CD4-positive, alpha-beta T cell treated with Interleukin-6 for 4 hours (primary cell): ENCODE measurements at regions not wholly inside any gene's neighbourhood (a gene's known extent, or its start where the extent isn't known, plus 50 kb on each side); places are given as distances from the start of the nearest gene placed in this dataset.
A peak's percentile ranks its signal among the peaks of the same experiment; 100 is the strongest.

ENCODE experiments used
- DNase-seq: peaks from one replicate; pipeline ENCODE4 v3.0.0-alpha.2; 2020; ENCODE audit warnings: mixed read lengths

DNA sequence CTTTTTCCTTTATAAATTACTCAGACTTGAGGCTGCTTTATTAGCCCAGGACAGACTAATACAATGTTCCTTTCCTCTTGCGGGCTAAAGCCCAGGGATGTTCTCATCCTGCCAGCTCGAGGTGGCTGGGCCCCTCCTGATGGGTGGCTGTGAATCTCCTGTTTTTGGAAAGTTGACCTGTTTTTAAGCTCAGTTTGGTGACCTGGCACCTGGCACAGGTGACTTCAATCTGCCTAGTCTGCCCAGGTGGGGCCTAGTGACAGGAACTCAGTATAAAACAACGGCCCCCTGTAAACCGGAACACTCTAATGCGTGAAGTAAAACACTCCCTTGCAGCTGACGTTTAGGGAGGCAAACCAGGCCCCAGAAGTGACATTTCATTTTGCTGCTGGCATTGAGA lies 92.7 kb upstream of the SNTG2 start:
- DNase-seq = no peak

DNA sequence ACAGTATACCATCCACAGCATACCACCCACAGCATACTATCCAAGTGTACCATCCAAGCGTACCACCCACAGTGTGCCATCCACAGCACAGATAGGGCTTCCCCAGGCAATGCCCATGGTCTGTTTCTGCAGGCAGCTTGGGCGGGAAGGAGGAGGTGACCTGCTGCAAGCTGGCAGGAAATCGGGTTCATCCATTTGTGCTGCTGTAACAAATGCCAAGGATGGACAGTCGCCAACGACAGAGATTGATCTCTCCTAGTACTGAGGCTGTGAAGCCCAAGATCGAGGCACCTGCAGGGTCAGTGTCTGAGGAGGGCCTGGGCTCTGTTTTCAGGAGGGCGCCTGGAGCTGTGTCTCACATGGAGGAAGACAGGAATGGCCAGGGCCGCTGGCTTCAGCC lies 93.6 kb upstream of the SNTG2 start:
- no peak for DNase-seq

DNA sequence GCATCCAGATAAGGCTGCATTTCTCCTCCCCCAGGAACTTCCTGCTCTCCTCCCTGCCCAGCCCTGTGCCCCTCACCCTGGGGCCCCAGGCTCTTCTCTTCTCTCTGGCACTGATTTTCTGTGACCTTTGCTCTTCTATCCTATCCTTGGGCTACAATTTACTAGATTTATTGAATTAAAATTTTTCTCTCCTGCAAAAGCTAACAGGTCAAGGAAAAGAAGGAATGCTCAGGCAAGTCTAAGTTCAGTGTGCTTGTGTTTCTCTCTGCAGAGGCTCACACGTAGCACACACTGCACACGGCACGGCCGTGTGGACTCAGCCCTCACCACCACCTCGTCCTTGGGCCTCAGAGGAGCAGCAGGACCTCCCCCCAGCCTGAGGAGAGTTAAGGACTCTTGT lies 94.2 kb upstream of the SNTG2 start:
- no peak for DNase-seq

DNA sequence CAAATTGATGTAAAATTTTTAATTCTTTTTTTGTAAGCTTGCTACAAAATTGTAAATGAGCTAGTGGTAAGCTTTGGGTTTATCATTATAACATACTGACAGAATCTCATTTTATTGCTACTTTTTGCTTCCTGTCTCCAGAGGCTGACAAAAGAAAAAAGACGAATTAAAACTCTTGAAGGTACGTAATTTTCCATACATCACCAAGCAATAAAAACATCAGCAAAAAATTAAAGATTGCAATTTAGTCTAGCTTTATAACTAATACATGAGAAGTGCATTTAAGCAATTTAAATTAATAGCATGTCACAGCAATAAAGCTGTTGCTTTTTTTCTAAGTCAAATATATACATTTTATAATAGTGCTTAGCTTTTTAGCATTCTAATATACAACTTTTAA lies 94.6 kb upstream of the SNTG2 start:
- no peak for DNase-seq

DNA sequence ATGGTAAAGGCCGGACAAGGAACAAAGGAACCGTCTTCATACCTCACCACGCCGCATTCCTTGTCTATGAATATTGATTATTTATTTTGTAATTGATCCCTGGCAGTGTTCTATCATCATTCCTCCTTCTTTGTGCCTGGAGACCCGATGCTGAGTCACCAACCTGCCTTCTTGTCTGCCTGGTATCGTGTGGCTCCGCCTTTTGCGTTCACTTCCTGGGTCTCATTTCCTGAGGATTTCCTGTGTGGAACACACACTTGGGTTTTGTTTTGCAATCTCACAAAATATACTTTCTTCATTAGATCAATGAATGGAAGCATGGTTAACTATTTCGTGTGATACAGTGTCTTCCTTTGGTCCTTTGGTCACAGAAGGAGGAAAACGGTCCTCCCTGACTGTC lies 95.5 kb upstream of the SNTG2 start:
- DNase-seq = peak; percentile 31

DNA sequence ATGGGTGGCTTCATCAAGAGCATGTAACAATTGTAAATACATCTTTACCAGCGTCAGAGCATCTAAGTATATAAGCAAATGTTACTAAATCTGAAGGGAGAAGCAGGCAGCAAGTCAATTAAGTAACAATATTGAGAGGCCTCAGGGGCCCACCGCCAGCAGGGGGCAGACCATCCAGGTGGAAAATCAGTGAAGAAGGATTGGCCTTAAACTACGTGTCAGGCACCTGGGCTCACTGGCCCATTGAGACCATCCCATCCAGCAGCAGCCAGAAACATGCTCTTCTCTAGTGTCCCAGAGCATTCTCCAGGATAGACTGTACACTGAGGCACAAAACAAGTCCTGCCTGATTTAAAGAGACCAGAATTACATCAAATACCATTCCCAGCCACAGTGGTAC lies 96.2 kb upstream of the SNTG2 start:
- peak; percentile 54 for DNase-seq

DNA sequence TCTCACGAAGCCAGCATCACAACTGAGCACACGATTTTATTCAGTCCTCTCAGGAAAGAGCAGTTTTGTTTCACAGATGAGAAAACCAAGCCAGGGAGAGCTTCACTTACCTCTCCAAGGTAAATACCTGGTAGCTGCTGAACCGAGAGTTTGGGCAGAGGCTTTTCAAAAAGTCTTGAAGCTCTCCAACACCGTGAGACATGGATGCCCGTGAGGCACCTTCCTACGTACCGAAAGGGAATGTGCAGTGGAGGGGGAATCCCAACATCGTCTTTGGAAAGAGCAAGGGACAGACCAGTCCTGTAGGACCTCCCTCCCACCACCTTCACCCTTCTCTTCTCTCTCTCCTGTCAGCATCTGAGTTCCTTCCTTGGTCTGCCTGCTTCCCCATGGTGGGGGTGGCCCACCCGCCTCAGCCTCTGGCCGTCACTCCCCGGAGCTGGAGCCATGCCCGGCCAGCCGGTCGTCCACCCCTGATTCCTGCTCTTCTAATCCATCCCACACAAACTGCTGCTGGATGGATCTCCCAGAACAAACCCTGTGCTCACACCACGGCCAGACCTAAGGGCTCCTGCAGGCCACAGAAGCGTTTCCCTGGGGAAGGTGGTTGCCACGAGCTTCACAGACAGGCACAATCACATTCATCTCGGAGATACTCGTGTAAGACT lies 97.3 kb upstream of the SNTG2 start:
- no peak for DNase-seq

DNA sequence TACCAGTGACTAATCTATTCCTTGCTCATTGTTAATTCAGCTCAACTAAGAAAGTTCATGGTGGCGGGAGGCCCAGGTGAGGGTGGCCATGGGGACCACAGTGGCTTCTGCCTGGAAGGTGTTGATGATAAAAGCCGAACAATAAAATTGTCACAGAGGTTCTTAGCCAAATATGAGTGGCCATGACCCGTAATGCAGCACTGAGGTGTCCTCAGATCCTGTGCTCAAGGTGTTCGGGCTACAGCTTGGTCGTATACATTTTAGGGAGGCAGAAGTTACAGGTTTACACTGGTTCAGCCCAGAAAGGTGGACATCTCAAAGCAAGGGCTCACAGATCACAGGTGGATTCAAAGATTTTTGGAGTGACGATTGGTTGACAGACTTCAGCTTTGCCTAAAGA lies 98.5 kb upstream of the SNTG2 start:
- no peak for DNase-seq

DNA sequence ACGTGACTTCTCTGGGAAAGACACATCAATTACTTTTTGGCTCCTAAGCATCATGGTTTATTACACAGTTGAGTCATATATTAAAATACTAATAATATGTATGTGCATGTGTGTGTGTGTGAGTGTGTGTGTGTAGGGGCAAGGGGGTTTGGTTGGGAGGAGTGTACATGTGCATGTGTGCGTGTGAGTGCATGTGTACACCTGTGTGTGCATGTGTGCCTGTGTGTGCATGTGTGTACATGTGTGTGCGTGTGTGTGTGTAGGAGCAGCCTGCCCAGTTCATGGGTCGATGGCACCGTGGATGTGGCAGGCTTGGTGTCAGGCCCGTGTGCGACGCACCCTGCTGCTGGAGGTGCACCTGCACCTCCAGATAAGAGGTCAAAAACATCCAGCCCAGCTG lies 99.0 kb upstream of the SNTG2 start:
- no peak for DNase-seq

DNA sequence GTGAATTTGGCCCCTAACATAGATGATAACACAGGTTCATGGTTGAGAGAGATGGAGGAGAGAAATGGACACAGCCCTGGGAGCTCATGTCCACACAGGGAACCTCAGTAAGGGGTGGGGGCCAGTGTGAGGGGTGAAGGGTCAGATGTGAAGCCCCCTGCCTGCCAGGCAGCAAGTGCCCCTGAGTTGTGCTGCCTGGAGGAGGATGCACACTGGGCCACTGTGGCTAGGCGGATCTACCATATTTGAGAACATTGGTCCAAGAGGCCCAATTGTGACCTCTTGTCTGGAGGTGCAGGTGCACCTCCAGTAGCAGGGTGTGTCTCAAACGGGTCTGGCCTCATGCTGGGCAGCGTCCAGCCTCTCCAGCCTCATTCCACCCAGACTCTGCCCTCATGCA lies 99.6 kb upstream of the SNTG2 start:
- no peak for DNase-seq

DNA sequence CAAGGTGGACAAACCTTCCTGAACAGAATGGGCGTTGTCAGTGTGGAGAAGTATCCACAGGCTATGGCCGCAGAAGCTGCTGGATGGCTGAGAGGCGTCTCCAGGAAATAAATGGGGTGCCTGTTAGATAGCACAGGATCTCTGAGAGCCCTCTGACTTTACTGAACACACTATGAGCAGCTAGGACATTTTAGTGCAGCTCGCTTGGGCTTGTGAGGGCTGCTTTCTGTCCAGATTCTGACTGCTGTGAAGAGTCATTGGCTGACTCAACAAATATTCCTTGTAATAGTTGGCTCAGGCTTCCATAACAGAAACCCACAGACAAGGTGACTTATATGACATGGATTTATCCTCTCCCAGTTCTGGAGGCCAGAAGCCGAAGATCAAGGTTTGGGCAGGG lies 100.2 kb upstream of the SNTG2 start:
- DNase-seq = no peak

DNA sequence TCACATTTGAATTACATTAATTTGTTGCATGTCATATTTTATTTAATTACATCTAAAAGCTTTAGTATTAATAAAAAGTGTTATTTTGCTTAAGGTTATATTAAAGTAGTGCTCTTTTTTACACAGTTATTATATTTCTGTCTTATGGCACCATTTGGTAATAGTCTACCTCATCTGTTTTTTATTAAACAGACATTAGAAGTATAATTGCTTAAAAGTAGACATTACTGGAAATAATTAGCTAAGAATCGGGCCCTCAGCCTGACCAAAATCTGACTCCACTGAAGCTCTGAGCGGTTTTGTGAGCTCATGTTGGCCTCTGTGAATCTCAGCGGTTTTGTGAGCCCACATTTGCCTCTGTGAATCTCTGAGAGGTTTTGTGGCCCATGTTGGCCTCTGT lies 102.5 kb upstream of the SNTG2 start:
- DNase-seq = no peak

DNA sequence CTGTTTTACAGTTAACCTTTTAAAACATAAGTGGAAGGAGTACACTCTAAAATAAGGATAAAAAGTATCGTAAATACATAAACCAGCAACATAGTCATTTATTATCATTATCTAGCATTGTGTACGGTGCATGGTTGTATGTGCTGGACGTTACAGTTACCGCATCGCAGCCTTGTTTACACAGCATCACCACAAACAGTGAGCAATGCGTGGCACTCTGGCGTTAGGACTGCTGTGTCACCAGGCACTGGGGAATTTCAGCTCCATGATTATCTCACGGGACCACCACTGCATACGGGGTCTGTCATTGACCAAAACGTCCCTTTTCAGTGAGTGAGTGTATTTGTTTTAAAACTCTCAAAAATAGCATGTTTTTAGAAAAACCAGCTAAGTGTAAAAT lies 103.0 kb upstream of the SNTG2 start:
- no peak for DNase-seq

DNA sequence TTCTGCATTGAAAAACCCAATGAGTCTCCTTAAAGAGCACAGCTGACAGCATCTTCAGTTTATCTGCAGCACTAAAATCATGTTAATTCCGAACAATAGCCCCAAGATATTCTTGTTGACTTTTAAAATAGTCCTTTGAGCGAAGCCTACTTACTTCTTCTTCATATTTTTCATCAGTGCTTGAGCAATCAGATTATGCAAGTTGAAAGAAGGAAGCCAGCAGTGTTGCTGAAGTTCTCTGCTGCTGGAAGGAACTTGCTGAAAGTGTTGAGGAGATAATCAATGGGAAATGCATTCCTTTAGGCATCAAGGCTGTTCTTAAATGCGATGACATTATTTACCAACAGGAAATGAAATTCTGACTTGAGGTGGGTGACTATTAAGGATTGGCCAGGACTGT lies 105.9 kb upstream of the SNTG2 start:
- DNase-seq = no peak

DNA sequence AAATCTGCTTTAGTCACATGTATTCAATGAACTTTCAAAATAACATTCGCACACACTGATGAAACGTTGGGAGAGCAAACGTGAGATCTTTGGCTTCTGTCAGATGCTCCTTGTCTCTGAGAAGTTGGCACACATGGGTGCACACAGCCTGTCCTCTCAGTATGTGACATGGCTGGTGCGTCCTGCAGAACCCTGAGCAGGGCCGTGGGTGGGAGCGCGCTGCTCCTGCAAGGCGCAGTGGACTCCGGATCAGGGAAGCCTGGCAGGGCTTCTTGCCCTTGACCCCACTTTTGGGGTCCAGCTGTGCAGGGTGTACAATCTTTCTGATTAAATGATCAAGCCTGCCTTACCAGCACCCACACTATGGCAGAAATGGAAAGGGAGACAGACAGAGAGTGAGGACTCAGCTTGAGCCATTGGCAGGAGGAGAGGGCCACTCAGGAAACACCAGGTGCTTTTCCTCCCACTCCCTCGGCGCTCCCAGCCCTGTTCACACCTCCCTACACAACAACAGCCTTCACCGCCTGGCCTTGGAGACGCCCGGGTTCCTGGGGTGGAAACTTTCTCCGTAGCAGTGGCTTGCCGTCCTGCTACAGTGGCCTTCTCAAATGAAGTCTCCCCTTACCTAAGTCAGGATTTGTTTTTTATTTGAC lies 108.4 kb upstream of the SNTG2 start:
- DNase-seq = no peak

DNA sequence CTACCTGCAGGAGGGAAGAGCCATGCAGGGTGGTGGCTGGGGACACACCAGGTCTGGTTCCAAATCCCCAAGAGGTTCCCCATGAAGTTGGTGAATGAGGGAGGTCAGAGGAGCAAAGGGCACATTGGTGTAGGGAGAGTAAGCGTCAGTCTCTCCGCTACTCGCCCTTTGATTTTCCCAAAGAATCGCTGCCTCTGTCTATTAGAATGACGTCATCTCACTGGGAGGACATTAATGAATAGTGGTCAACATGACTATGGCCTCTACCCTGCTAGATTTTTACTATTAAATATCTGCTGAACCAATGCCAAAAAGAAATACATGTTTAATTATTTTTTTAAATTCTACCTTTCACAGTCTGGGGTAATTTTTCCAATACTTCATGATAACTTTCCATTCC lies 109.6 kb upstream of the SNTG2 start:
- DNase-seq = no peak

DNA sequence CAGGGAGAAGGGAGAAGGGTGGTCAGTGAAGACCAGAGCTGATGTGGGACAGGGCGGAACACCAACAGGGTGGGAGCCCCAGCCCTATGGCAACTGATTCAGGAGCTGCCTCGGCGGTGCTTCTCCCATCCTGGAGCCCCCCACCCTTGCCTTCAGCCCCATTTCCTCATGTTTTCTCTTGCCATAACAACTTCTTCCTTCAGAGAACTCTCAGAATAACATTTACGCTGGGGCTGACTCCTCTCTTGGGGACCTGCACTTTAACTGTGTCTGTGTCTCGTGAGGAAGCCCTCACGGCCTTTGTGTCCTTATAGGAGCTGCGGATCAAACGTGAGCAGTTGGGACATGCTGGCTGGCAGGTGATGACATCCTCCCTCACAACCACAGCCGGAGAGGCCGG lies 116.4 kb upstream of the SNTG2 start:
- no peak for DNase-seq

DNA sequence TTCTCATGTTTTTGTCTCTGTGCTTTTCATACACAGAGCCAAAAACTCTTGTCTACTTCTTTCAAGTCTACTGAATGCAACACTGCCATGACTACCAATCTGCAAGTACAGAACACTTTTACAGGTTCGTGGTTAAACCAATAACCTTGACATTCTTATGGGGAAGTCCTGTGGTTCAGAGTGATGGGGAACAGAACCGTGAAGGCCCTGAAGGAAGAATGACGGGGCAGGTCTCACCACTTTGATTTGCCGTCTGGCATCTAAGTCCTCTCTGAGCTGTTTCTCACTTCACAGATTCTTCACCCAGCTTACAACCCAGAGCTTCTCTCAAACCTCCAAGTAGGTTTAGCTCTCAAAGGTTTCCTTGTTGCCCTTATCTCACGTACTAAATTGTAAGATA lies 117.5 kb upstream of the SNTG2 start:
- no peak for DNase-seq

DNA sequence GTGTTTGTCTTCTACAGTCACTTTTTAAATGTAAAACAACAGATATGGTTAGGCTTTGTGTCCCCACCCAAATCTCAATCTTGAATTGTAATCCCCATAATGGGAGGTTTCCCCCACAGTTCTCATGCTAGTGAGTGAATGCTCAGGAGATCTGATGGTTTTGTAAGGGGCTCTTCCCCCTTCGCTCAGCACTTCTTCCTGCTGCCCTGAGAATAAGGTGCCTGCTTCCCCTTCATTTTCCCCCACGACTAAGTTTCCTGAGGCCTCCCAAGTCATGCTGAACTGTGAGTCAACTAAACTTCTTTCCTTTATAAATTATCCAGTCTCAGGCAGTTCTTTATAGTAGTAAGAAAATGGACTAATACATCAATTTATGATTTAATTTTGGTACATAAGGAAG lies 118.0 kb upstream of the SNTG2 start:
- DNase-seq = no peak

DNA sequence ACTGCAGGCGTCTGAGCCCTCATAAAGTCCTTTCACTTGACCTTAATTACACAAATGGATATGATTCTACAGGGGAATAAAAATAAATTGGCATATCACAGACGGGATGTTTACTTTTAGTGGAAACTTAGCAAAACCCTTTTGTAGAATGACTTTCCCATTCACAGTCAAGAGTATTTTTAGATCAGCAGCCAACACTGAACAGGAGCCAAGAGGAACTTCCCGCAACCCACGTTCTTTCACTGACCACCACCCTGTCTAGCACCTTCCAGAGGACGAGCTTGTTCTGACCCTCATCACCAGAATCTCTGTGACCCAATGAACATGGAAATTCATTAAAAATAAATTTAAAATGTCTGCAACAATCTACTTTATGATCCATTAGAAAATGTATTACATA lies 119.0 kb upstream of the SNTG2 start:
- no peak for DNase-seq

DNA sequence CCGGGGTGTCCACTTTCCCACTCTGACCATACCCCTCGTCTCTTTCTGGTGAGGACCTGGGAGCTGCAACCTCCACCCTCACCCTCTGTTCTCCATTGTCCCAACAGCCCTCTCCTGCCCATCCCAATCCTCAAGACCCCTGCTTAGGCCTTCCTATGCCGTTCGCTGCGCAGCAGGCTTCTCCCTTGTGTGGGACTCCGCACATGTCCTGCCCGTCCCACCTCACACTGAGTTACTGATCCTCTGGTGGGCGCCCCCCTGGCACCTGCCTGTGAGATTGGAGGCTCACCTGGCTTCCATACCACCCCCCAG lies 119.5 kb upstream of the SNTG2 start:
- DNase-seq = no peak

DNA sequence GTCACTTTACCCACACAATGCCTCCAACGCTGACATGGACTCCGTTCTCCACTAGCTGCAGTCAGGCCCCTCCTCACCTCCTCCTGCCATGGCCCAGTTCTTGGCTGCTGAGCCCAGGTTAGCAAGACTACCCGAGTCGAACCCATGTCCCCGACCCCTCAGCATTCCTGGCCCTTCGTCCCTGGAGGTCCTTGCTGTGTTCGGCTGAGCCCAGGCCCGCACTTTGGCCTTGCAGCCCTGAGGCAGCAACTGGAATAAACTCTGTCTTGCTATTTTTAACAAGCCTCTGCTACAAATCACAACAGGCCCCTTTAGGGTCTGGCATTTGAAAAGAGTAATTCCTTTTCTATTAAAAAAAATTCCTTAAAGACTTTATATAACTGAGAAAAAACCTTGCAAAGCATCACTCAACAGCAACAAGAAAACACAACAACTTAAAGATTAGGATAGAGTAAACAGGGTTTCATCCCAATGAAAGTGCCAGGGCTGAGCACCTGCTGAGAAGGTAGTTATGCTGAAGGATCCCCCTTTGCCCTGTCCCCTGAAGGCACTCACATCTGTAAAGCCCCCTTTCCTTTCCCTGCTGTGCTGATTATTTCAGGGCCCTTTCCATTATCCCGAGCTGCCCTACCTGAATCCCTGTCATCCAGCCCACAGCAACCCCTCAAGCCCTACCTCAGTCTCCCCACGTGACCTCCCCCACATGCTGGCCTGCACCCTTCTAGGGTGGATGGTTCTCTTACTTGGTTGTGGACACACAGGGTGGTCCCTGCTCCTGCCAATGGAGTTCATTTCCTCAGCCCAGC lies 120.0 kb upstream of the SNTG2 start:
- DNase-seq = no peak

DNA sequence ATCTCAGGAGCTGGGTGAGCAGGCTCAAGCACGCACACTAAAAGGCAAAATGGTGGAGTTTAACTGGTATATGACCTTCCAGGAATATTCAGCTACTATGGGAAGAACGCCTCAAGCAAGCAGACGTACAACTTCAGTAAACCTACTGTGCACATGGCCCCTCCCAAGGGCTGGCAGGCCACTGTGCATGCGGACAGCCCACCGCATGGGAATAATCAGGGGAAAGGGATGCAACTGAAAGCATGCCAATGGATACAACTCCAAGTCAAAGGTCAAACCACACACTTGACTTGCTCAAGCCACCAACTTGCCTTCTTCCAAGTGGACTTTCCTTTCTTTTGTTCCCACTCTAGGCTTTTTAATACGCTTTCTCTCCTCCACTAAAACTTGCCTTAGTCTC lies 121.6 kb upstream of the SNTG2 start:
- no peak for DNase-seq

DNA sequence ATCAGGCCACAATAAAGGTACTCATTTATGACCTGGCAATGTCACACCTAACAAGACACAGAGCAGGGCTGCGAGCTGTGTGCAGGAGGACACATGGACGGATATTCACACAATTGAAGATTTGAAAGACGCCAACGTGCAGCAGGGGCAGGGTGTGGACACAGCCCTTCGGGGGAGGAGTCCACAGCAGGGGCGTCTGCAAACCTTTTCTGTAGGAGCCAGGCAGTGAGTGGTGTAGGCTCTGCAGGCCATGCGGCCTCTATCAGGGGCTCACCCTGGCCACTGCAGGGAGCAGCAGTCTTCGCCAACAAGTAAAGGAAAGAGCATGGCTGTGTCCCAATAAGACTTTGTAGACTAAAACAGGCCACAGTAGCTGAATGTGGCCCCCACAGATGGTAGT lies 125.7 kb upstream of the SNTG2 start:
- no peak for DNase-seq

DNA sequence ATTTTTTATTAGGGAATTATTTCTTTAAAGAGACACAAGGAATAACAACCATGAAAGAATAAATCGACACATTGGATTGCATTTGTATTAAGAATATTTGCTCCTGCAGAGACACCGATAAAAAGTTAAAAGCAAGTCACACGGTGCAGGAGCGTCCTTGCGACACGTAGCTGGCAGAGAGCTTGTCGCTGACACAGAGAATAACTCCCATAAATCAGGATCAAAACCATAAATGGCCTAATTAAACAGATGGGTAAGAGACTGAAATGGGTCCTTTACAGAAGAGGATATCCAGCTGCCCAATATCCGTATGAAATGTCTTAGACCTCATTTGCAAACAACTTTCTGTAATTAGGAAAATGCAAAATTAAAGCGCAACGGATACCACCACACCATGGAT lies 126.1 kb upstream of the SNTG2 start:
- no peak for DNase-seq
